Right lobe of liver (tissue), 4 donors: ENCODE measurements at regions not wholly inside any gene's neighbourhood (a gene's known extent, or its start where the extent isn't known, plus 50 kb on each side); places are given as distances from the start of the nearest gene placed in this dataset.

Experiments used
- CTCF ChIP-seq, 4 donors: fragments of 200-600 bp in 3 of 4; fragments of 450-650 bp in 1 of 4; IDR thresholded peaks; one replicate each; pipeline versions ENCODE4 v1.5.1 to v1.8.0; 2016 to 2022; ENCODE audit warnings: antibody characterized with exemption in 4 of 4, mild to moderate bottlenecking in 2 of 4
- POLR2A ChIP-seq: fragments of 450-650 bp; IDR thresholded peaks from one replicate; pipeline ENCODE4 v1.6.1; 2017; ENCODE audit warnings: antibody characterized with exemption, mild to moderate bottlenecking
- donor health status: DM: no; HTN: no; CAD: no.
- donor health status: DM: no; HTN: no; CAD: no.
- donor health status: DM: no; HTN: yes; CAD: no.

GRCh38 chr5:30501065-30501464 lies 692.4 kb upstream of the CDH6 start:
- TF ChIP-seq CTCF (IDR thresholded peaks at IDR 0.05) (no peak), POLR2A (no peak)
